ENCODE measurements at regions not wholly inside any gene's neighbourhood (a gene's known extent, or its start where the extent isn't known, plus 50 kb on each side); places are given as distances from the start of the nearest gene placed in this dataset.

- TF ChIP-seq TAF1 (IDR thresholded peaks at IDR 0.05; ENCODE audit: borderline replicate concordance, low read depth, low read length) (no peak), POLR2AphosphoS5 (IDR thresholded peaks at IDR 0.05; ENCODE audit: low read depth, low read length) (no peak), POLR2A (IDR thresholded peaks at IDR 0.05; ENCODE audit: low read depth, low read length) (no peak)
These were observed 157.4 kb downstream of the CD47 start for GRCh38 chr3:107933450-107933849.
